H1 (cell line): ENCODE measurements at regions not wholly inside any gene's neighbourhood (a gene's known extent, or its start where the extent isn't known, plus 50 kb on each side); places are given as distances from the start of the nearest gene placed in this dataset.

Experiments used
- ATF2 ChIP-seq: IDR thresholded peaks from 2 replicates; pipeline ENCODE4 v1.6.1; 2012; ENCODE audit warnings: low read length, inconsistent platforms

- no peak for TF ChIP-seq ATF2
- TF ChIP-seq, all 59 proteins: peak for 0
Observed at GRCh38 chr1:118258975-118259374, 73.9 kb upstream of the SPAG17 start (continued).
